ENCODE measurements at regions not wholly inside any gene's neighbourhood (a gene's known extent, or its start where the extent isn't known, plus 50 kb on each side); places are given as distances from the start of the nearest gene placed in this dataset.

DNA sequence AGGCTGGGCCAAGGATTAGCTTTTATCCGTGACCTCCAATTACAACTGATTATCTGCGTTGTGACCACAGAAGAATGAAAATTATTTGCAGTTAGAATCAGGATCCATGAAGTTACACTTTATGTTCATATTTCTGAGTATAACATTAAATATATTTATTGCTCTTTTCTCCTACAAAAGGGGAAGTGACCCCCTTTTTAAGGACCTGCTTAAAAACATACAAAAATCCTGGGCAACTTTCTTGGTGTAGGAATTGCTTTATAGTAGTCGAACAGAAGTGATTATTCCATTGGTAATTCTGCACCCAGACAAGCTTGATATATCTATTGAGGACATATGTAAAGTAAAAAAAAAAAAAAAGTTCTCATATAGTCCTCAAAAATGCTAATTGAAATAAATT lies 208.7 kb downstream of the MRPL39 start:
- no peaks in the 10 kb centered on the region for H3F3A ChIP-seq (replicated peaks; ENCODE audit: low read depth)
- no peak for DNase-seq (ENCODE audit: low spot score)
- H3K36me3 ChIP-seq (ENCODE audit: insufficient read depth) = no peaks in the 10 kb centered on the region
- no peak for ATAC-seq
- H3K9me3 Mint-ChIP-seq = no peaks in the 10 kb centered on the region
- H3K4me3 ChIP-seq = no peak overlapping the region
- H3K27me3 ChIP-seq (ENCODE audit: insufficient read depth) = no peaks in the 10 kb centered on the region
- H3K36me3 Mint-ChIP-seq (ENCODE audit: low read depth) = no peaks in the 10 kb centered on the region
- H3K4me2 ChIP-seq = no peak overlapping the region
- H3K27ac Mint-ChIP-seq = no peak overlapping the region
- H2AFZ ChIP-seq = no peak overlapping the region
- H3K79me2 ChIP-seq (replicated peaks; ENCODE audit: insufficient read depth) = no peaks in the 10 kb centered on the region
- no peak overlapping the region for H3K4me3 Mint-ChIP-seq
- H3K9me2 ChIP-seq (ENCODE audit: insufficient read depth) = no peaks in the 10 kb centered on the region
- no peaks in the 10 kb centered on the region for H4K20me1 ChIP-seq (replicated peaks; ENCODE audit: insufficient read depth)
- H3K27ac ChIP-seq (ENCODE audit: low read depth) = no peak overlapping the region
- H3K4me1 ChIP-seq (ENCODE audit: insufficient read depth) = no peaks in the 10 kb centered on the region
- TF ChIP-seq, protein P1, sequence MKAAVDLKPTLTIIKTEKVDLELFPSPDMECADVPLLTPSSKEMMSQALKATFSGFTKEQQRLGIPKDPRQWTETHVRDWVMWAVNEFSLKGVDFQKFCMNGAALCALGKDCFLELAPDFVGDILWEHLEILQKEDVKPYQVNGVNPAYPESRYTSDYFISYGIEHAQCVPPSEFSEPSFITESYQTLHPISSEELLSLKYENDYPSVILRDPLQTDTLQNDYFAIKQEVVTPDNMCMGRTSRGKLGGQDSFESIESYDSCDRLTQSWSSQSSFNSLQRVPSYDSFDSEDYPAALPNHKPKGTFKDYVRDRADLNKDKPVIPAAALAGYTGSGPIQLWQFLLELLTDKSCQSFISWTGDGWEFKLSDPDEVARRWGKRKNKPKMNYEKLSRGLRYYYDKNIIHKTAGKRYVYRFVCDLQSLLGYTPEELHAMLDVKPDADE (IDR thresholded peaks at IDR 0.05) = no peak
- no peak for TF ChIP-seq EZH2 (IDR thresholded peaks at IDR 0.05; ENCODE audit: low read depth, unreplicated experiment)
- TF ChIP-seq EZH2phosphoT487 (IDR thresholded peaks at IDR 0.05; ENCODE audit: unreplicated experiment) = no peak
- no peak for TF ChIP-seq ZNF114 (CRISPR knock-in tag; IDR thresholded peaks at IDR 0.05)
- TF ChIP-seq, protein P2, sequence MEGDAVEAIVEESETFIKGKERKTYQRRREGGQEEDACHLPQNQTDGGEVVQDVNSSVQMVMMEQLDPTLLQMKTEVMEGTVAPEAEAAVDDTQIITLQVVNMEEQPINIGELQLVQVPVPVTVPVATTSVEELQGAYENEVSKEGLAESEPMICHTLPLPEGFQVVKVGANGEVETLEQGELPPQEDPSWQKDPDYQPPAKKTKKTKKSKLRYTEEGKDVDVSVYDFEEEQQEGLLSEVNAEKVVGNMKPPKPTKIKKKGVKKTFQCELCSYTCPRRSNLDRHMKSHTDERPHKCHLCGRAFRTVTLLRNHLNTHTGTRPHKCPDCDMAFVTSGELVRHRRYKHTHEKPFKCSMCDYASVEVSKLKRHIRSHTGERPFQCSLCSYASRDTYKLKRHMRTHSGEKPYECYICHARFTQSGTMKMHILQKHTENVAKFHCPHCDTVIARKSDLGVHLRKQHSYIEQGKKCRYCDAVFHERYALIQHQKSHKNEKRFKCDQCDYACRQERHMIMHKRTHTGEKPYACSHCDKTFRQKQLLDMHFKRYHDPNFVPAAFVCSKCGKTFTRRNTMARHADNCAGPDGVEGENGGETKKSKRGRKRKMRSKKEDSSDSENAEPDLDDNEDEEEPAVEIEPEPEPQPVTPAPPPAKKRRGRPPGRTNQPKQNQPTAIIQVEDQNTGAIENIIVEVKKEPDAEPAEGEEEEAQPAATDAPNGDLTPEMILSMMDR (conservative IDR thresholded peaks at IDR 0.05; ENCODE audit: low read depth in 2 of 2) = no peak
- no peak for TF ChIP-seq STAT1 (IDR thresholded peaks at IDR 0.05; ENCODE audit: unreplicated experiment)
- TF ChIP-seq, protein P3, sequence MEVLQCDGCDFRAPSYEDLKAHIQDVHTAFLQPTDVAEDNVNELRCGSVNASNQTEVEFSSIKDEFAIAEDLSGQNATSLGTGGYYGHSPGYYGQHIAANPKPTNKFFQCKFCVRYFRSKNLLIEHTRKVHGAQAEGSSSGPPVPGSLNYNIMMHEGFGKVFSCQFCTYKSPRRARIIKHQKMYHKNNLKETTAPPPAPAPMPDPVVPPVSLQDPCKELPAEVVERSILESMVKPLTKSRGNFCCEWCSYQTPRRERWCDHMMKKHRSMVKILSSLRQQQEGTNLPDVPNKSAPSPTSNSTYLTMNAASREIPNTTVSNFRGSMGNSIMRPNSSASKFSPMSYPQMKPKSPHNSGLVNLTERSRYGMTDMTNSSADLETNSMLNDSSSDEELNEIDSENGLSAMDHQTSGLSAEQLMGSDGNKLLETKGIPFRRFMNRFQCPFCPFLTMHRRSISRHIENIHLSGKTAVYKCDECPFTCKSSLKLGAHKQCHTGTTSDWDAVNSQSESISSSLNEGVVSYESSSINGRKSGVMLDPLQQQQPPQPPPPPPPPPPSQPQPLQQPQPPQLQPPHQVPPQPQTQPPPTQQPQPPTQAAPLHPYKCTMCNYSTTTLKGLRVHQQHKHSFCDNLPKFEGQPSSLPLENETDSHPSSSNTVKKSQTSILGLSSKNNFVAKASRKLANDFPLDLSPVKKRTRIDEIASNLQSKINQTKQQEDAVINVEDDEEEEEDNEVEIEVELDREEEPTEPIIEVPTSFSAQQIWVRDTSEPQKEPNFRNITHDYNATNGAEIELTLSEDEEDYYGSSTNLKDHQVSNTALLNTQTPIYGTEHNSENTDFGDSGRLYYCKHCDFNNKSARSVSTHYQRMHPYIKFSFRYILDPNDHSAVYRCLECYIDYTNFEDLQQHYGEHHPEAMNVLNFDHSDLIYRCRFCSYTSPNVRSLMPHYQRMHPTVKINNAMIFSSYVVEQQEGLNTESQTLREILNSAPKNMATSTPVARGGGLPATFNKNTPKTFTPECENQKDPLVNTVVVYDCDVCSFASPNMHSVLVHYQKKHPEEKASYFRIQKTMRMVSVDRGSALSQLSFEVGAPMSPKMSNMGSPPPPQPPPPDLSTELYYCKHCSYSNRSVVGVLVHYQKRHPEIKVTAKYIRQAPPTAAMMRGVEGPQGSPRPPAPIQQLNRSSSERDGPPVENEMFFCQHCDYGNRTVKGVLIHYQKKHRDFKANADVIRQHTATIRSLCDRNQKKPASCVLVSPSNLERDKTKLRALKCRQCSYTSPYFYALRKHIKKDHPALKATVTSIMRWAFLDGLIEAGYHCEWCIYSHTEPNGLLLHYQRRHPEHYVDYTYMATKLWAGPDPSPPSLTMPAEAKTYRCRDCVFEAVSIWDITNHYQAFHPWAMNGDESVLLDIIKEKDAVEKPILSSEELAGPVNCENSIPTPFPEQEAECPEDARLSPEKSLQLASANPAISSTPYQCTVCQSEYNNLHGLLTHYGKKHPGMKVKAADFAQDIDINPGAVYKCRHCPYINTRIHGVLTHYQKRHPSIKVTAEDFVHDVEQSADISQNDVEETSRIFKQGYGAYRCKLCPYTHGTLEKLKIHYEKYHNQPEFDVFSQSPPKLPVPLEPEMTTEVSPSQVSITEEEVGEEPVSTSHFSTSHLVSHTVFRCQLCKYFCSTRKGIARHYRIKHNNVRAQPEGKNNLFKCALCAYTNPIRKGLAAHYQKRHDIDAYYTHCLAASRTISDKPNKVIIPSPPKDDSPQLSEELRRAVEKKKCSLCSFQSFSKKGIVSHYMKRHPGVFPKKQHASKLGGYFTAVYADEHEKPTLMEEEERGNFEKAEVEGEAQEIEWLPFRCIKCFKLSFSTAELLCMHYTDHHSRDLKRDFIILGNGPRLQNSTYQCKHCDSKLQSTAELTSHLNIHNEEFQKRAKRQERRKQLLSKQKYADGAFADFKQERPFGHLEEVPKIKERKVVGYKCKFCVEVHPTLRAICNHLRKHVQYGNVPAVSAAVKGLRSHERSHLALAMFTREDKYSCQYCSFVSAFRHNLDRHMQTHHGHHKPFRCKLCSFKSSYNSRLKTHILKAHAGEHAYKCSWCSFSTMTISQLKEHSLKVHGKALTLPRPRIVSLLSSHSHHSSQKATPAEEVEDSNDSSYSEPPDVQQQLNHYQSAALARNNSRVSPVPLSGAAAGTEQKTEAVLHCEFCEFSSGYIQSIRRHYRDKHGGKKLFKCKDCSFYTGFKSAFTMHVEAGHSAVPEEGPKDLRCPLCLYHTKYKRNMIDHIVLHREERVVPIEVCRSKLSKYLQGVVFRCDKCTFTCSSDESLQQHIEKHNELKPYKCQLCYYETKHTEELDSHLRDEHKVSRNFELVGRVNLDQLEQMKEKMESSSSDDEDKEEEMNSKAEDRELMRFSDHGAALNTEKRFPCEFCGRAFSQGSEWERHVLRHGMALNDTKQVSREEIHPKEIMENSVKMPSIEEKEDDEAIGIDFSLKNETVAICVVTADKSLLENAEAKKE (CRISPR knock-in tag; IDR thresholded peaks at IDR 0.05) = no peak
- TF ChIP-seq, protein P4, sequence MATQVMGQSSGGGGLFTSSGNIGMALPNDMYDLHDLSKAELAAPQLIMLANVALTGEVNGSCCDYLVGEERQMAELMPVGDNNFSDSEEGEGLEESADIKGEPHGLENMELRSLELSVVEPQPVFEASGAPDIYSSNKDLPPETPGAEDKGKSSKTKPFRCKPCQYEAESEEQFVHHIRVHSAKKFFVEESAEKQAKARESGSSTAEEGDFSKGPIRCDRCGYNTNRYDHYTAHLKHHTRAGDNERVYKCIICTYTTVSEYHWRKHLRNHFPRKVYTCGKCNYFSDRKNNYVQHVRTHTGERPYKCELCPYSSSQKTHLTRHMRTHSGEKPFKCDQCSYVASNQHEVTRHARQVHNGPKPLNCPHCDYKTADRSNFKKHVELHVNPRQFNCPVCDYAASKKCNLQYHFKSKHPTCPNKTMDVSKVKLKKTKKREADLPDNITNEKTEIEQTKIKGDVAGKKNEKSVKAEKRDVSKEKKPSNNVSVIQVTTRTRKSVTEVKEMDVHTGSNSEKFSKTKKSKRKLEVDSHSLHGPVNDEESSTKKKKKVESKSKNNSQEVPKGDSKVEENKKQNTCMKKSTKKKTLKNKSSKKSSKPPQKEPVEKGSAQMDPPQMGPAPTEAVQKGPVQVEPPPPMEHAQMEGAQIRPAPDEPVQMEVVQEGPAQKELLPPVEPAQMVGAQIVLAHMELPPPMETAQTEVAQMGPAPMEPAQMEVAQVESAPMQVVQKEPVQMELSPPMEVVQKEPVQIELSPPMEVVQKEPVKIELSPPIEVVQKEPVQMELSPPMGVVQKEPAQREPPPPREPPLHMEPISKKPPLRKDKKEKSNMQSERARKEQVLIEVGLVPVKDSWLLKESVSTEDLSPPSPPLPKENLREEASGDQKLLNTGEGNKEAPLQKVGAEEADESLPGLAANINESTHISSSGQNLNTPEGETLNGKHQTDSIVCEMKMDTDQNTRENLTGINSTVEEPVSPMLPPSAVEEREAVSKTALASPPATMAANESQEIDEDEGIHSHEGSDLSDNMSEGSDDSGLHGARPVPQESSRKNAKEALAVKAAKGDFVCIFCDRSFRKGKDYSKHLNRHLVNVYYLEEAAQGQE (IDR thresholded peaks at IDR 0.05; ENCODE audit: unreplicated experiment) = no peak
- no peak for TF ChIP-seq POLR2AphosphoS5 (IDR thresholded peaks at IDR 0.05; ENCODE audit: low read depth)
- no peak for TF ChIP-seq JUNB (IDR thresholded peaks at IDR 0.05; ENCODE audit: unreplicated experiment)
- no peak for TF ChIP-seq CREB1 (CRISPR knock-in tag; IDR thresholded peaks at IDR 0.05; ENCODE audit: low read depth)
- no peak for TF ChIP-seq NANOG (IDR thresholded peaks at IDR 0.05; ENCODE audit: borderline replicate concordance)
- TF ChIP-seq ZNF331 (CRISPR knock-in tag; IDR thresholded peaks at IDR 0.05; ENCODE audit: low read depth) = no peak
- peaks cover 3% of the 10 kb centered on the region; the same call in 2 of the 3 replicates for H3K4me1 Mint-ChIP-seq
- peaks cover 4% of the 10 kb centered on the region for H3K27me3 Mint-ChIP-seq (ENCODE audit: insufficient read depth, low read depth, poor library complexity)

All from GM23338 (cell line).